ENCODE measurements at regions not wholly inside any gene's neighbourhood (a gene's known extent, or its start where the extent isn't known, plus 50 kb on each side); places are given as distances from the start of the nearest gene placed in this dataset.
"Not testable (repeated sequence)": the region's sequence is repeated elsewhere in the genome, so short reads cannot be mapped to it uniquely, and the experiment has no call there.

DNA sequence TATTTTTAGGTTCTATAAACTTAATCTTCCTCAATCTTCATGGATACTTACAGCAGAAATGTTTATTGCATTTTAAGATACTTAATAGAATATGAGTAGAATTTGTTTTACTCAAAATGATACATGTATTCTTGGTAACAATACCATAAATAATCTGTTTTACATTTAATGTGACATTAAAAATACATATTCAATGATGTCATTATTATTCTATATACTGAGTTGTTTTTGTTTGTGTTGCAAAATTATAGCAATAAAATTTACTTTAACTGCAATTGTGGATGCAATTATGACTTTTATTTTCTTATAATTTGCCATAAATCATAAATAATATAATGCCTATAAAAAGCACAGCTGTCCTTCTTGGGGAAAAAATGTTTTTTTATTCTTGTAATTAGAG, 275.9 kb upstream of the CCNG1 start:
- Histone ChIP-seq H3K27ac (ENCODE audit: low read depth, low read length) (no peak overlapping the region), H3K23ac (ENCODE audit: low read length) (no peak overlapping the region), H2BK5ac (ENCODE audit: low read depth, low read length, poor library complexity) (no peak overlapping the region), H3K4me1 (ENCODE audit: control insufficient read depth in 1 of 2, insufficient read depth in 2 of 2, low read length in 2 of 2) (no peaks in the 10 kb centered on the region), H4K8ac (ENCODE audit: low read depth, low read length) (no peak overlapping the region), H3K4me3 (ENCODE audit: low read depth, low read length) (no peak overlapping the region), H3K27me3 (ENCODE audit: insufficient read depth, low read length) (no peaks in the 10 kb centered on the region), H3K4ac (ENCODE audit: low read depth, low read length) (no peak overlapping the region), H3K36me3 (ENCODE audit: control insufficient read depth in 1 of 2, insufficient read depth in 2 of 2, low read length in 2 of 2) (no peaks in the 10 kb centered on the region), H3K9me3 (ENCODE audit: insufficient read depth, low read depth, low read length) (peaks cover 2% of the 10 kb centered on the region), H2AFZ (ENCODE audit: insufficient read depth, low read length, poor library complexity) (no peak overlapping the region), H4K91ac (ENCODE audit: low read depth, low read length) (no peak overlapping the region), H4K12ac (ENCODE audit: low read depth, low read length) (no peak overlapping the region), H2AK5ac (ENCODE audit: low read length) (no peak overlapping the region), H3K14ac (ENCODE audit: low read length) (no peak overlapping the region), H3K18ac (ENCODE audit: low read length) (no peak overlapping the region), H2BK12ac (ENCODE audit: low read length) (no peak overlapping the region), H3K79me1 (ENCODE audit: low read length) (no peaks in the 10 kb centered on the region), H3K4me2 (ENCODE audit: low read length) (no peak overlapping the region), H3K79me2 (ENCODE audit: control insufficient read depth, insufficient read depth, low read length, poor library complexity) (no peaks in the 10 kb centered on the region), H3K9ac (ENCODE audit: low read length) (no peak overlapping the region), H2BK120ac (ENCODE audit: insufficient read depth, low read length, poor library complexity) (no peak overlapping the region)
- DNase-seq, result no peak

DNA sequence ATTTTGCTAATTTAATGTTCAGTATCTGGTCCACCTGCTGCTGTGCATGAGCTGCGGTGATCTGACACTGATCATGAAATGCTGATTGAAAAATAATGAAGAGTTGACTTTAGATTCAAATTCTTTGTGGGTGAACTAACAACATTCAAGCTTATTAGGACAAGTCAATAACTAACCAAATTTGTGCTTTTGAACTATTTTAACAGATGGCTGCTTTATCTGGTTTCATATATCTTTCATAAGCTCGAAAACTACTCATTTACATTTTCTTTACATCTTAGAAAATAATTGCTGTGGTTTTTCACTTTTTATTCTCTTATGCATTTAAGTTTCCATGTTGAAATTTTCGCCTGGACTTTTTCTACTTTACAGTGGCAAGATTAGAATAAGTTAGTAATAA, 274.8 kb upstream of the CCNG1 start:
- H2AFZ ChIP-seq (ENCODE audit: insufficient read depth, low read length, poor library complexity), result no peak overlapping the region
- H3K18ac ChIP-seq (ENCODE audit: low read length), result no peak overlapping the region
- no peaks in the 10 kb centered on the region for H3K27me3 ChIP-seq (ENCODE audit: insufficient read depth, low read length)
- no peak overlapping the region for H2BK12ac ChIP-seq (ENCODE audit: low read length)
- no peak overlapping the region for H2AK5ac ChIP-seq (ENCODE audit: low read length)
- H3K9me3 ChIP-seq (ENCODE audit: insufficient read depth, low read depth, low read length), result peaks cover 2% of the 10 kb centered on the region
- H3K14ac ChIP-seq (ENCODE audit: low read length), result no peak overlapping the region
- no peak overlapping the region for H3K23ac ChIP-seq (ENCODE audit: low read length)
- no peak overlapping the region for H2BK120ac ChIP-seq (ENCODE audit: insufficient read depth, low read length, poor library complexity)
- no peaks in the 10 kb centered on the region for H3K36me3 ChIP-seq (ENCODE audit: control insufficient read depth in 1 of 2, insufficient read depth in 2 of 2, low read length in 2 of 2)
- no peak overlapping the region for H3K9ac ChIP-seq (ENCODE audit: low read length)
- no peaks in the 10 kb centered on the region for H3K79me2 ChIP-seq (ENCODE audit: control insufficient read depth, insufficient read depth, low read length, poor library complexity)
- no peak overlapping the region for H2BK5ac ChIP-seq (ENCODE audit: low read depth, low read length, poor library complexity)
- no peak for DNase-seq
- no peak overlapping the region for H4K91ac ChIP-seq (ENCODE audit: low read depth, low read length)
- no peak overlapping the region for H3K27ac ChIP-seq (ENCODE audit: low read depth, low read length)
- no peak overlapping the region for H3K4me3 ChIP-seq (ENCODE audit: low read depth, low read length)
- H3K4me1 ChIP-seq (ENCODE audit: control insufficient read depth in 1 of 2, insufficient read depth in 2 of 2, low read length in 2 of 2), result no peaks in the 10 kb centered on the region
- H3K4ac ChIP-seq (ENCODE audit: low read depth, low read length), result no peak overlapping the region
- no peak overlapping the region for H4K12ac ChIP-seq (ENCODE audit: low read depth, low read length)
- no peak overlapping the region for H4K8ac ChIP-seq (ENCODE audit: low read depth, low read length)
- no peaks in the 10 kb centered on the region for H3K79me1 ChIP-seq (ENCODE audit: low read length)
- no peak overlapping the region for H3K4me2 ChIP-seq (ENCODE audit: low read length)
- WGBS (ENCODE audit: extremely low coverage, insufficient coverage, insufficient read length), result no CpG with 5 or more reads among the region's 3 CpGs

DNA sequence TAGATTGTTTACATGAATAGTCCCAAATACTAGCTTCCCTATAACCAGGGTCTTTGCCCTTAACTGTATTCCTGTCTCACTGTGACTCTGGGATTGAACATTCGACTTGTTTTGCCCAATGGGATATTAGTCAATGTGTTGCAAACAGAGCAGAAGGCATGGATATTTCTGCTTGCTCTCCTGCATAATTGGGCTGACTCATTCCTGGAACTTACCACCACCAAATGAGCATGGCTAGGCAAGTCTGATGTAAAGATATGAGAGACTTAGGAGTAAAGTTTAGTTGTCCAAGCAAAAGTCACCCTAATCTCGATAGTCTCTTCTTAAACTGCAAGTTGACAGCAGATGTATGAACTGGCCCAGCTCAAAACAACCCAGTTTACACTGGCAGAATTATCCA, 273.5 kb upstream of the CCNG1 start:
- H3K14ac ChIP-seq (ENCODE audit: low read length), result no peak overlapping the region
- H3K9ac ChIP-seq (ENCODE audit: low read length), result no peak overlapping the region
- no peak overlapping the region for H2AK5ac ChIP-seq (ENCODE audit: low read length)
- no peaks in the 10 kb centered on the region for H3K79me2 ChIP-seq (ENCODE audit: control insufficient read depth, insufficient read depth, low read length, poor library complexity)
- H3K36me3 ChIP-seq (ENCODE audit: control insufficient read depth in 1 of 2, insufficient read depth in 2 of 2, low read length in 2 of 2), result no peaks in the 10 kb centered on the region
- H2BK12ac ChIP-seq (ENCODE audit: low read length), result no peak overlapping the region
- no peak overlapping the region for H4K12ac ChIP-seq (ENCODE audit: low read depth, low read length)
- no peak overlapping the region for H3K4ac ChIP-seq (ENCODE audit: low read depth, low read length)
- H3K79me1 ChIP-seq (ENCODE audit: low read length), result no peaks in the 10 kb centered on the region
- no peak overlapping the region for H3K4me2 ChIP-seq (ENCODE audit: low read length)
- no peak for DNase-seq
- H2BK5ac ChIP-seq (ENCODE audit: low read depth, low read length, poor library complexity), result no peak overlapping the region
- no peak overlapping the region for H3K4me3 ChIP-seq (ENCODE audit: low read depth, low read length)
- no peak overlapping the region for H3K23ac ChIP-seq (ENCODE audit: low read length)
- H2BK120ac ChIP-seq (ENCODE audit: insufficient read depth, low read length, poor library complexity), result no peak overlapping the region
- no peak overlapping the region for H3K27ac ChIP-seq (ENCODE audit: low read depth, low read length)
- no peak overlapping the region for H3K18ac ChIP-seq (ENCODE audit: low read length)
- no peak overlapping the region for H4K91ac ChIP-seq (ENCODE audit: low read depth, low read length)
- WGBS (ENCODE audit: extremely low coverage, insufficient coverage, insufficient read length), result no CpG with 5 or more reads among the region's 2 CpGs
- peaks cover 2% of the 10 kb centered on the region for H3K9me3 ChIP-seq (ENCODE audit: insufficient read depth, low read depth, low read length)
- no peaks in the 10 kb centered on the region for H3K27me3 ChIP-seq (ENCODE audit: insufficient read depth, low read length)
- H2AFZ ChIP-seq (ENCODE audit: insufficient read depth, low read length, poor library complexity), result no peak overlapping the region
- no peaks in the 10 kb centered on the region for H3K4me1 ChIP-seq (ENCODE audit: control insufficient read depth in 1 of 2, insufficient read depth in 2 of 2, low read length in 2 of 2)
- H4K8ac ChIP-seq (ENCODE audit: low read depth, low read length), result no peak overlapping the region

DNA sequence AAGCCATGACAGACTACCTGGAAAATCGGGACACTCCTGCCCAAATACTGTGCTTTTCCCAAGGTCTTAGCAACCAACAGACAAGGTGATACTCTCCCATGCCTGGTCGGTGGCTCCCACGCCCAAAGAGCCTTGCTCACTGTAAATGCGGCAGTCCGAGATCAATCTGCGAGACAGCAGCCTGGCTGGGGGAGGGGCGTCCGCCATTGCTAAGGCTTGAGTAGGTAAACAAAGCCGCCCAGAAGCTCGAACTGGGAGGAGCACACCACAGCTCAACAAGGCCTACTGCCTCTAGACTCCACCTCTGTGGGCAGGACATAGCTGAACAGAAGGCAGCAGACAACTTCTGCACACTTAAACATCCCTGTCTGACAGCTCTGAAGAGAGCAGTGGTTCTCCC, 272.1 kb upstream of the CCNG1 start:
- Histone ChIP-seq H3K23ac (ENCODE audit: low read length) (no peak overlapping the region), H3K4me3 (ENCODE audit: low read depth, low read length) (no peak overlapping the region), H3K14ac (ENCODE audit: low read length) (no peak overlapping the region), H3K18ac (ENCODE audit: low read length) (no peak overlapping the region), H2AK5ac (ENCODE audit: low read length) (no peak overlapping the region), H3K4ac (ENCODE audit: low read depth, low read length) (no peak overlapping the region), H2AFZ (ENCODE audit: insufficient read depth, low read length, poor library complexity) (no peak overlapping the region), H3K9me3 (ENCODE audit: insufficient read depth, low read depth, low read length) (peaks cover 2% of the 10 kb centered on the region), H3K27ac (ENCODE audit: low read depth, low read length) (no peak overlapping the region), H3K4me2 (ENCODE audit: low read length) (no peak overlapping the region), H4K12ac (ENCODE audit: low read depth, low read length) (no peak overlapping the region), H2BK12ac (ENCODE audit: low read length) (no peak overlapping the region), H3K79me1 (ENCODE audit: low read length) (no peaks in the 10 kb centered on the region), H2BK120ac (ENCODE audit: insufficient read depth, low read length, poor library complexity) (no peak overlapping the region), H2BK5ac (ENCODE audit: low read depth, low read length, poor library complexity) (no peak overlapping the region), H3K27me3 (ENCODE audit: insufficient read depth, low read length) (no peaks in the 10 kb centered on the region), H3K4me1 (ENCODE audit: control insufficient read depth in 1 of 2, insufficient read depth in 2 of 2, low read length in 2 of 2) (no peaks in the 10 kb centered on the region), H3K36me3 (ENCODE audit: control insufficient read depth in 1 of 2, insufficient read depth in 2 of 2, low read length in 2 of 2) (no peaks in the 10 kb centered on the region), H4K8ac (ENCODE audit: low read depth, low read length) (no peak overlapping the region), H4K91ac (ENCODE audit: low read depth, low read length) (no peak overlapping the region), H3K79me2 (ENCODE audit: control insufficient read depth, insufficient read depth, low read length, poor library complexity) (no peaks in the 10 kb centered on the region), H3K9ac (ENCODE audit: low read length) (no peak overlapping the region)
- DNase-seq, result no peak
- WGBS (ENCODE audit: extremely low coverage, insufficient coverage, insufficient read length), result no CpG with 5 or more reads among the region's 10 CpGs

DNA sequence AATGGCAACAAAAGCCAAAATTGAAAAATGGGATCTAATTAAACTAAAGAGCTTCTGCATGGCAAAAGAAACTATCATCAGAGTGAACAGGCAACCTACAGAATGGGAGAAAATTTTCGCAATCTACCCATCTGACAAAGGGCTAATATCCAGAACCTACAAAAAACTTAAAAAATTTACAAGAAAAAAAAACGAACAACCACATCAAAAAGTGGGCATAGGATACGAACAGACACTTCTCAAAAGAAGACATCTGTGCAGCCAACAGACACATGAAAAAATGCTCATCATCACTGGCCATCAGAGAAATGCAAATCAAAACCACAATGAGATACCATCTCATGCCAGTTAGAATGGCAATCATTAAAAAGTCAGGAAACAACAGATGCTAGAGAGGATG, 267.2 kb upstream of the CCNG1 start:
- not testable (repeated sequence) for H2BK5ac ChIP-seq (ENCODE audit: low read depth, low read length, poor library complexity); H2BK120ac ChIP-seq (ENCODE audit: insufficient read depth, low read length, poor library complexity); H3K4me1 ChIP-seq (ENCODE audit: control insufficient read depth in 1 of 2, insufficient read depth in 2 of 2, low read length in 2 of 2); H4K91ac ChIP-seq (ENCODE audit: low read depth, low read length); H4K8ac ChIP-seq (ENCODE audit: low read depth, low read length); H3K27me3 ChIP-seq (ENCODE audit: insufficient read depth, low read length); H3K23ac ChIP-seq (ENCODE audit: low read length); H3K9ac ChIP-seq (ENCODE audit: low read length); H3K9me3 ChIP-seq (ENCODE audit: insufficient read depth, low read depth, low read length); H3K79me2 ChIP-seq (ENCODE audit: control insufficient read depth, insufficient read depth, low read length, poor library complexity); H3K4ac ChIP-seq (ENCODE audit: low read depth, low read length); H3K4me2 ChIP-seq (ENCODE audit: low read length); H3K36me3 ChIP-seq (ENCODE audit: control insufficient read depth in 1 of 2, insufficient read depth in 2 of 2, low read length in 2 of 2); DNase-seq; H3K27ac ChIP-seq (ENCODE audit: low read depth, low read length); H3K79me1 ChIP-seq (ENCODE audit: low read length); H3K14ac ChIP-seq (ENCODE audit: low read length); H3K18ac ChIP-seq (ENCODE audit: low read length); H2BK12ac ChIP-seq (ENCODE audit: low read length); H2AFZ ChIP-seq (ENCODE audit: insufficient read depth, low read length, poor library complexity); H4K12ac ChIP-seq (ENCODE audit: low read depth, low read length); H2AK5ac ChIP-seq (ENCODE audit: low read length); H3K4me3 ChIP-seq (ENCODE audit: low read depth, low read length)
- no CpG with 5 or more reads among the region's 3 CpGs for WGBS (ENCODE audit: extremely low coverage, insufficient coverage, insufficient read length)
